NCI-H2196 (cell line): ENCODE measurements at regions not wholly inside any gene's neighbourhood (a gene's known extent, or its start where the extent isn't known, plus 50 kb on each side); places are given as distances from the start of the nearest gene placed in this dataset.
"Not testable (repeated sequence)": the region's sequence is repeated elsewhere in the genome, so short reads cannot be mapped to it uniquely, and the experiment has no call there.

Experiments used
- DNase-seq: peaks from one replicate; lab custom pipeline; 2025; ENCODE audit not compliant: unreplicated experiment; lab: John Stamatoyannopoulos, UW

- no peak for DNase-seq
Observed at GRCh38 chr13:65260946-65261891, 1968.9 kb downstream of the PCDH9 start.

- no peak for DNase-seq
Observed at GRCh38 chr13:65240773-65241172, 1989.4 kb downstream of the PCDH9 start.

GRCh38 chr13:65236841-65237418 lies 1993.2 kb downstream of the PCDH9 start:
- no peak for DNase-seq

GRCh38 chr13:65217471-65217995 lies 2012.6 kb downstream of the PCDH9 start:
- DNase-seq = no peak

- not testable (repeated sequence) for DNase-seq
Observed at GRCh38 chr13:65202845-65203244, 2027.3 kb downstream of the PCDH9 start.

GRCh38 chr13:65188721-65189120 lies 2041.4 kb downstream of the PCDH9 start:
- no peak for DNase-seq

- DNase-seq = no peak
Observed at GRCh38 chr13:65168026-65168425, 2062.1 kb downstream of the PCDH9 start.

GRCh38 chr13:65166675-65167074 lies 2063.5 kb downstream of the PCDH9 start:
- DNase-seq = no peak

GRCh38 chr13:65159803-65160202 lies 2070.3 kb downstream of the PCDH9 start:
- no peak for DNase-seq

GRCh38 chr13:65155861-65156260 lies 2074.3 kb downstream of the PCDH9 start:
- no peak for DNase-seq

GRCh38 chr13:65154661-65155447 lies 2075.3 kb downstream of the PCDH9 start:
- no peak for DNase-seq

GRCh38 chr13:65149687-65150086 lies 2080.4 kb downstream of the PCDH9 start:
- DNase-seq = no peak

GRCh38 chr13:65143920-65144319 lies 2086.2 kb downstream of the PCDH9 start:
- no peak for DNase-seq

- DNase-seq = no peak
Observed at GRCh38 chr13:65133094-65133493, 2097.0 kb downstream of the PCDH9 start.

GRCh38 chr13:65125236-65125635 lies 2104.9 kb downstream of the PCDH9 start:
- no peak for DNase-seq

- DNase-seq = no peak
Observed at GRCh38 chr13:65112531-65112941, 2117.6 kb downstream of the PCDH9 start.

GRCh38 chr13:65112123-65112522 lies 2118.0 kb downstream of the PCDH9 start:
- DNase-seq = no peak

GRCh38 chr13:65111223-65111622 lies 2118.9 kb downstream of the PCDH9 start:
- DNase-seq = no peak

- not testable (repeated sequence) for DNase-seq
Observed at GRCh38 chr13:65104436-65104835, 2125.7 kb downstream of the PCDH9 start.

GRCh38 chr13:65103351-65103750 lies 2126.8 kb downstream of the PCDH9 start:
- DNase-seq = no peak
